Upper lobe of right lung (tissue), 1 donor: ENCODE measurements at regions not wholly inside any gene's neighbourhood (a gene's known extent, or its start where the extent isn't known, plus 50 kb on each side); places are given as distances from the start of the nearest gene placed in this dataset.

Experiments used
- ATAC-seq: fragments of 200-7000 bp; cut with Tn5 transposase; one replicate; pipeline ENCODE4 v1.9.1; 2020; ENCODE audit warnings: mild to moderate bottlenecking, moderate library complexity
- DNase-seq: peaks from one replicate; pipeline ENCODE4 v3.0.0-alpha.2; 2020
- H3K27ac ChIP-seq: fragments of 200-600 bp; one replicate; pipeline ENCODE4 v1.8.0; 2022
- H3K27me3 ChIP-seq: fragments of 200-600 bp; one replicate; pipeline ENCODE4 v1.8.0; 2022; ENCODE audit warnings: mild to moderate bottlenecking
- H3K36me3 ChIP-seq: fragments of 200-600 bp; one replicate; pipeline ENCODE4 v1.8.0; 2022
- H3K4me1 ChIP-seq: fragments of 200-600 bp; one replicate; pipeline ENCODE4 v1.8.0; 2022
- H3K4me3 ChIP-seq: fragments of 200-600 bp; one replicate; pipeline ENCODE4 v1.8.0; 2022; ENCODE audit warnings: mild to moderate bottlenecking
- H3K9me3 ChIP-seq: fragments of 200-600 bp; one replicate; pipeline ENCODE4 v1.8.0; 2022
- CTCF ChIP-seq: fragments of 200-600 bp; IDR thresholded peaks from one replicate; pipeline ENCODE4 v1.8.0; 2022; ENCODE audit warnings: antibody characterized with exemption
- intact Hi-C: fragments of 100-400 bp; cut with DNase I; formaldehyde crosslinking; loops from one replicate; pipeline ENCODE4 v1.11.0; 2022
- donor health status: DM: no; HTN: yes; CAD: no; lungs with severe emphysema.

DNA sequence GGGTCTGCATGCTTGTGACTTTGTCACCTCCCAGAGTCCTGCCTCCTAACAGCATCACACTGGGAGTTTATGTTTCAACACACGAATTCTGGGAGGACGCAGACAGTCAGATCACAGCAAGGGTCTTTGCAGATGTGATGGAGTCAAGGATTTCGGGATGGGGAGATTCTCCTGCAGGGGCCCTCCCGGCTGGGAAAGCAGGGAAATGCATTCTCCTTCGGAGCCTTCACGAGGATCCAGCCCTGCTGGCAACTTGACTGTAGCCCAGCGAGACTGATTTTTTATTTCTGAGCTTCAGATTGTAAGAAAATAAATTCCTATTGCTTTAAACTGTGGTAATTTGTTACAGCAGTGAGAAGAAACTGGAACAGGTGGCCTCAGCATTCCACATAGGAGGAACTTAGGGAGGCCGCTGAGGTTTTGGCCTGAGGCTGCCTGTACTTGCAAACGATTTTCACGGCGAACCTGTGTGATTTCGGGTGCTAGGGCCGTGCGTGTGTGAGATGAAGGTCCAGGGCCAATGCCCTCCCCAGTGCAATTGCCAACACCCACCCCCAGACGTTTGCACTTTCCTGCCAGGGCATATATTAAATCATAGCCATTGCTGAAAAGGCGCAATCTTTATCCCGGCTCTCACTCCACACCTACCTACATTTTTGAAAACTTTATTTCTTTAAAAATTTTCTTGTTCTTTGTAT lies 79.8 kb downstream of the ASB1 start:
- H3K4me1 ChIP-seq = no peaks in the 10 kb centered on the region
- intact Hi-C loops = no loop called here
- DNase-seq = peak; percentile 35
- no peak for TF ChIP-seq CTCF
- no peak for ATAC-seq
- H3K36me3 ChIP-seq = no peaks in the 10 kb centered on the region
- H3K27me3 ChIP-seq = no peaks in the 10 kb centered on the region
- H3K9me3 ChIP-seq = no peaks in the 10 kb centered on the region
- H3K27ac ChIP-seq = no peak overlapping the region
- H3K4me3 ChIP-seq = no peak overlapping the region

DNA sequence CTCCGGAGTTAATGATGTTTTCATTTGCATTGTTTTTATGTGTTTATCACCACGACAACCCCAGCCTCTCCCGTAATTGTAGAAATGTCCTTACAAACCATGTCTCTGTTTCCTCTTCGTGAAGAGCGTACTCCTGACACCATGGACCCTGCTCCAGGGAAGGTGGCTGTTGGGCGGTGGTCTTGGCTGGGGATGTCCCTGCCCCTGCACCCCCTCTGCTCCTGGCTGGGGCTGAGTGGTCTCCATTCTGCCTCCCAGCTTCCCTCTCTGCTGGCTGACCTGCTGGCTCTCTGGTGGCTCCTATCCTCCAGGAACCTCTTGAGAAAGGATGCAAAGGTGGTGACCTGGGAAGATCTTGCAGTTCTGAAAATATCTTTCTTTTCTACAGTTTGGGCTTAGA lies 81.1 kb downstream of the ASB1 start:
- Histone ChIP-seq H3K36me3 (no peaks in the 10 kb centered on the region), H3K4me1 (no peaks in the 10 kb centered on the region), H3K9me3 (no peaks in the 10 kb centered on the region), H3K27ac (no peak overlapping the region), H3K27me3 (no peaks in the 10 kb centered on the region), H3K4me3 (no peak overlapping the region)
- ATAC-seq = no peak
- peak; percentile 59 for DNase-seq
- intact Hi-C loops = no loop called here
- TF ChIP-seq CTCF = no peak

GRCh38 chr2:238509151-238509835 lies 82.6 kb downstream of the ASB1 start:
- Histone ChIP-seq H3K27me3 (no peaks in the 10 kb centered on the region), H3K4me1 (no peaks in the 10 kb centered on the region), H3K27ac (no peak overlapping the region), H3K9me3 (no peaks in the 10 kb centered on the region), H3K4me3 (no peak overlapping the region), H3K36me3 (no peaks in the 10 kb centered on the region)
- ATAC-seq (no peak), DNase-seq (peak; percentile 38)
- intact Hi-C loops = no loop called here
- no peak for TF ChIP-seq CTCF

GRCh38 chr2:238509903-238510302 lies 83.2 kb downstream of the ASB1 start:
- no peaks in the 10 kb centered on the region for H3K27me3 ChIP-seq
- H3K9me3 ChIP-seq = no peaks in the 10 kb centered on the region
- H3K36me3 ChIP-seq = no peaks in the 10 kb centered on the region
- H3K4me1 ChIP-seq = no peaks in the 10 kb centered on the region
- H3K4me3 ChIP-seq = no peak overlapping the region
- no peak overlapping the region for H3K27ac ChIP-seq
- intact Hi-C loops = no loop called here
- ATAC-seq (no peak), DNase-seq (peak; percentile 38)
- TF ChIP-seq CTCF = no peak

GRCh38 chr2:238510911-238511613 lies 84.3 kb downstream of the ASB1 start:
- Histone ChIP-seq H3K9me3 (no peaks in the 10 kb centered on the region), H3K27ac (no peak overlapping the region), H3K36me3 (no peaks in the 10 kb centered on the region), H3K4me1 (no peaks in the 10 kb centered on the region), H3K4me3 (no peak overlapping the region), H3K27me3 (no peaks in the 10 kb centered on the region)
- intact Hi-C loops = no loop called here
- DNase-seq (peak; percentile 55), ATAC-seq (peak; percentile 12)
- TF ChIP-seq CTCF = no peak
